ENCODE measurements at regions not wholly inside any gene's neighbourhood (a gene's known extent, or its start where the extent isn't known, plus 50 kb on each side); places are given as distances from the start of the nearest gene placed in this dataset.

- TF ChIP-seq CTCF (conservative IDR thresholded peaks at IDR 0.05; ENCODE audit: low read depth in 2 of 2) (no peak), CREB1 (CRISPR knock-in tag; IDR thresholded peaks at IDR 0.05; ENCODE audit: low read depth) (no peak), ZNF331 (CRISPR knock-in tag; IDR thresholded peaks at IDR 0.05; ENCODE audit: low read depth) (no peak), JUNB (IDR thresholded peaks at IDR 0.05; ENCODE audit: unreplicated experiment) (no peak), STAT1 (IDR thresholded peaks at IDR 0.05; ENCODE audit: unreplicated experiment) (no peak), ZNF114 (CRISPR knock-in tag; IDR thresholded peaks at IDR 0.05) (no peak)
Observed at GRCh38 chr7:118948508-118948907, 724.0 kb downstream of the ANKRD7 start (continued).

GRCh38 chr7:118949031-118949430, 724.5 kb downstream of the ANKRD7 start:
- no peak overlapping the region for H3K27ac Mint-ChIP-seq
- no peaks in the 10 kb centered on the region for H3K27me3 Mint-ChIP-seq (ENCODE audit: insufficient read depth, low read depth, poor library complexity)
- Histone ChIP-seq H3K4me2 (no peak overlapping the region), H2AFZ (peak overlapping the region; percentile 77), H3F3A (replicated peaks; ENCODE audit: low read depth) (no peaks in the 10 kb centered on the region), H3K27ac (ENCODE audit: low read depth) (no peak overlapping the region), H3K9me2 (ENCODE audit: insufficient read depth) (0 out of 2 replicates have a peak, but pooled peaks cover 3% of the 10 kb centered on the region), H4K20me1 (replicated peaks; ENCODE audit: insufficient read depth) (no peaks in the 10 kb centered on the region), H3K4me3 (no peak overlapping the region), H3K79me2 (replicated peaks; ENCODE audit: insufficient read depth) (no peaks in the 10 kb centered on the region), H3K36me3 (ENCODE audit: insufficient read depth) (no peaks in the 10 kb centered on the region), H3K27me3 (ENCODE audit: insufficient read depth) (no peaks in the 10 kb centered on the region), H3K4me1 (ENCODE audit: insufficient read depth) (no peaks in the 10 kb centered on the region)
- H3K9me3 Mint-ChIP-seq = peaks cover 20% of the 10 kb centered on the region; the same call in 2 of the 3 replicates
- ATAC-seq (no peak), DNase-seq (ENCODE audit: low spot score) (no peak)
- H3K4me1 Mint-ChIP-seq = no peaks in the 10 kb centered on the region; the same call in 2 of the 3 replicates
- H3K36me3 Mint-ChIP-seq (ENCODE audit: low read depth) = peaks cover 14% of the 10 kb centered on the region; the same call in 1 of the 3 replicates
- no peak overlapping the region for H3K4me3 Mint-ChIP-seq
- TF ChIP-seq EZH2phosphoT487 (IDR thresholded peaks at IDR 0.05; ENCODE audit: unreplicated experiment) (no peak), REST (IDR thresholded peaks at IDR 0.05; ENCODE audit: unreplicated experiment) (no peak), STAT1 (IDR thresholded peaks at IDR 0.05; ENCODE audit: unreplicated experiment) (no peak), ZNF462 (CRISPR knock-in tag; IDR thresholded peaks at IDR 0.05) (no peak), ETS1 (IDR thresholded peaks at IDR 0.05) (no peak), NANOG (IDR thresholded peaks at IDR 0.05; ENCODE audit: borderline replicate concordance) (no peak), POLR2AphosphoS5 (IDR thresholded peaks at IDR 0.05; ENCODE audit: low read depth) (no peak), EZH2 (IDR thresholded peaks at IDR 0.05; ENCODE audit: low read depth, unreplicated experiment) (no peak), ZNF331 (CRISPR knock-in tag; IDR thresholded peaks at IDR 0.05; ENCODE audit: low read depth) (no peak)

Data from GM23338 (cell line).